ENCODE measurements at regions not wholly inside any gene's neighbourhood (a gene's known extent, or its start where the extent isn't known, plus 50 kb on each side); places are given as distances from the start of the nearest gene placed in this dataset.

DNA sequence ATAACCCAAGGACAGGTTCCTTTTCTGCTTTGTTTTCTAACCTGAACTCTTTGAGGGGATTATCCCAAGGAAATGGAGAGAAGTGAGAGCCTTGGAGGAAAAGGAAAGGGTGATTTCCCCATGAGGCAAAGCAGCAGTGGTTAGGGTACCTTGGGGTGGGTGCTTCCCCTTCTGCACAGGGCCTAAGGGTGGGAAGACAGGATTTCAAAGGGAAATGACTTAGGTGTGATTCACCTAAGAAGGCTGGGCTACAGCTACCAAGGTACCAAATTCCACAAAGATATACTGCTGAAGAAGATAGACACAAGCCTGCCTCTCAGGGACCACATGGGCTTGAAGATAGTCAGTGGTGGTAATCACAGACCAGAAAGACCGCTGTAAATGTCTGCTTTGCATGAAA is 325.3 kb upstream of the DPH6 start:
- no peak for DNase-seq

- DNase-seq = no peak
These were observed 325.8 kb upstream of the DPH6 start for GRCh38 chr15:35871812-35872211.

- no peak for DNase-seq
These were observed 326.6 kb upstream of the DPH6 start for GRCh38 chr15:35872577-35872976.

GRCh38 chr15:35874260-35874905 is 328.4 kb upstream of the DPH6 start:
- DNase-seq = no peak

- DNase-seq = no peak
These were observed 330.8 kb upstream of the DPH6 start for GRCh38 chr15:35876762-35877161.

GRCh38 chr15:35880896-35881295 is 334.9 kb upstream of the DPH6 start:
- no peak for DNase-seq

- no peak for DNase-seq
These were observed 339.9 kb upstream of the DPH6 start for GRCh38 chr15:35885870-35886269.

DNA sequence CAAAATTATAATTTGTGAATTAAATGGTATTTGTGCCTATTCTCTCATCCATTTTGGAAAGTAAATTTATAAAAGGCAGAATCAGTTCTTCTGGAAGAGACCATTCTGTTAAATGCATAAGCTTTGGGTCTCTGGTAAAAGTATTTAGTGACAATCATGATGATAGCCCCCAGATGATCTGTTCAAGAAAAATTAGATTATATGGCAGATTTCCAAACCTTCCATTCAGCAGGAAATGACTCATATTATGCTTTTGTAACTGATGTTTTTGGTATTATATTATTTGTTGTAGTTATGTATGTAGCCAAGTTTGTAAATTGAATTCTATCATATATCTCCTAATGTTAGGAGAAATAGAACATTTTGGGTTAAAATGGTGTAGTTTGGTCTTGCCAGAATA is 340.8 kb upstream of the DPH6 start:
- DNase-seq = no peak

- no peak for DNase-seq
These were observed 342.9 kb upstream of the DPH6 start for GRCh38 chr15:35888815-35889214.

- DNase-seq = no peak
These were observed 361.5 kb upstream of the DPH6 start for GRCh38 chr15:35907511-35907910.

DNA sequence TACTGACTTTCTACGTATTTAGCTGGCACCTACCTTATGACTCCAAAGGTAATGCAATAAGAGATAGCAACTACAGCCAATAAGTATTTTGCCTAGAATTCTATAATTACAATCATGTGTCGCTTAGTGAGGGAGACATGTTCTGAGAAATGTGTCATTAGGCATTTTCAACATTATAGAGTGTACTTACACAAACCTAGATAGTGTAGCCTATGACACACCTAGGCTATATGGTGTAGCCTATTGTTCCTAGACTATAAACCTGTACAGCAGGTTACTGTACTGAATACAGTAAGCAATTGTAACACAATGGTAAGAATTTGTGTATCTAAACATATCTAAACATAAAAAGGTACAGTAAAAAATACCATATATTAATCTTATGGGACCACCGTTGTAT is 363.4 kb upstream of the DPH6 start:
- no peak for DNase-seq

DNA sequence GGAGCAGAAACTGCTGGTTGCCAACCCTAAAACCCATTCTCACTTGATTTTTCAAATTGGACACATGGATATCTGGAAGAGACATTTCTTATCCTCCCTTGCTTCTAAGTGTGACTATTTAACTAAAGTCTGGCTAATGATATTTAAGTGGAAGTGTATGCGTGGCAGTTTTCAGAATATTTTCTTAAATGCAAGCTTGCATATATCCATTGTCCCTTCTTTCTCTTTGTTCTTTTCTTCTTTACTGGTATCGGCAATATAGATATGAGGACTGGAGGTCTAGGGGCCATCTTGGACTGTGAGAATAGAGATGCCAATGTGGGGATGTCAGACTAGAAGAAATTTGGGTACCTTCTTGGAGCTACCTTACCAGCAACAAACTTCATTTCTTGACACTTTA is 364.3 kb upstream of the DPH6 start:
- no peak for DNase-seq

DNA sequence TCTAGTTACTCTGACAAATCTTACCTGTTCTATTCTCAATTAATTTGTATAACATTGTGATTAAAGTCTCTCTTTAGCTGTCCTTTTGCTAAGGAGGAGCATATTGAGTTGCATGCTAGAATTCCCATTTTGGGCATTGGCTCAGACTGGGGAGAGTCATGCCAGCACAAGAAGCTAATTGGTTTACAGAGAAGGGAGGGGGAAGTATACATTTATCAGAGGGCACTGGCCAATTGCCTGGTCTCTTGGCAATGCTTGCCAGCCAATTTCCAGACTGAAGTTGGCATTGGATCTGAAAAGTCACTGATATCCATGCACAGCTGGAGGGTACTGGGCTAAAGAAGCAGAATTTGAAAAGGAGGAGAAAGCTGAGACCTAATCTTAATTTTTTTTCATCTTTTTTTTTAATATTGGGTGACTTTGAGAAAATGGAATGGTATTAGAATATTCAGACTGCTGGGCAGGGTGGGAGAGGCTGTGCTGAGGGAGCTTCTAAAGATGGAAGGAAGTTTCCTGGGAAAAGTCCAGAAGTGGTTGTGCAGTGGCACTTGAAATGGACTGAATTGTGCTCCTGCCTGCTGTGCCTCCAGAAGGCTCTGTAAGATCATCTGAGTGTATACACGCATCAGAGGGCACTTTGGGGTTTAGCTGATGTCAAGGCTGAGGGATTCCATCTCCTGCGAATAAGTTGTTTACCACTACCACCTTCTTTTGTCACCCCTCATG is 365.2 kb upstream of the DPH6 start:
- no peak for DNase-seq

DNA sequence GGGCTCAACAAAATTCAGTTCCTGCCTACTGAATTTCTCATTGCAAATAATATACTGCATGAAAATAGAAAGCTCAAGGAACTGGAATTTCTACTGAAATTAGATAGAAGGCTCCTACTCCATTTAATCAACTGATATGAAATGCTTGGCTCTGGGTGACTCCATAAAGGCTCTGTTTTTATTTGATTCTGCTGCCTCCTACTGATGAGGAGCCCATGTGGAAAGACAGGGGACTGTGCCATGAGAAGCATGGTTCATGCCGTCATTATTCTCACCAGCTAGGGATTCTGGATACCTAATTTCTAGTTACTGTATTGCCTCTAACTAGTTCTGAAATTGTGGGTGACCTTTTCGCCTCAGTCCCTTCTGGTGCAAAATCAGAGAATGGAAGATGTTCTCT is 366.2 kb upstream of the DPH6 start:
- no peak for DNase-seq

DNA sequence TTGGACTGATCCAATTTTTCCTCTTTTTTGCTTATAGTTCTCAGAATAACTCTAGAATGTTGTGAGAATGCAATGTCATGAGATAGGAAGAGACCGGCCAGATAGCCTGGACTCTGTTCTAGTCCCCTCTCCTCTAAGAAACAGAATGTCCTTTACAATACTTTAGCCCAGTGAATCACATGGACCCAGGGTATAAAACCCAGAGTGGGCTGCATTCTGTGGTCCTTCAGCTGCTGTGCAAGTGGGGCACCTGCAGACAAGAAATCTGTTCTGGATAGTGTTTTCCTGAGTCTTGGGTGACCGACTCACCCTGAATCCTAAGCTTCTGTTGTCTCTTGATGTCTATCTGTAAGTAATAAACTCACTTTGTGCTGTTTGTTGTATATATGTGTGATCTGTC is 368.6 kb upstream of the DPH6 start:
- no peak for DNase-seq

DNA sequence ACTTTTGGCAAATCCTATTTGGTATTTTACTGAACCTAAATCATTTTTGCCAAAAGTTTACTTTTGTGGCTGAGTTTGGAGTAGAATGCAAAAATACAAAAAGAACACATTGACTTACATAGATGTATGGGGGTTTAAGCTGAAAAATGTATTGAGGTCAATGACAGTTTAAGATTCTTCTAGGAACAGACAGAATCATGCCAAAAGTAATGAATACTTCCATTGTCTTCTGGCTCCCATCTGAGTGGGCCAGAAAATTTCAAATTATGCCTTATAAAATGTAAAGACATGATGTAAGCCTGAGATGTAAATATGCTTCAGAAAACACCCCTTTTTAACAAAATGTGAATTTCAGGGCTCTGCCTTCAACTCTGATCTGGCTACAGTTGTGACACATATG is 375.1 kb upstream of the DPH6 start:
- no peak for DNase-seq

- DNase-seq = no peak
These were observed 379.5 kb upstream of the DPH6 start for GRCh38 chr15:35925275-35926006.

GRCh38 chr15:35926007-35926380 is 380.0 kb upstream of the DPH6 start:
- no peak for DNase-seq

GRCh38 chr15:35928847-35929246 is 382.9 kb upstream of the DPH6 start:
- DNase-seq = no peak

DNA sequence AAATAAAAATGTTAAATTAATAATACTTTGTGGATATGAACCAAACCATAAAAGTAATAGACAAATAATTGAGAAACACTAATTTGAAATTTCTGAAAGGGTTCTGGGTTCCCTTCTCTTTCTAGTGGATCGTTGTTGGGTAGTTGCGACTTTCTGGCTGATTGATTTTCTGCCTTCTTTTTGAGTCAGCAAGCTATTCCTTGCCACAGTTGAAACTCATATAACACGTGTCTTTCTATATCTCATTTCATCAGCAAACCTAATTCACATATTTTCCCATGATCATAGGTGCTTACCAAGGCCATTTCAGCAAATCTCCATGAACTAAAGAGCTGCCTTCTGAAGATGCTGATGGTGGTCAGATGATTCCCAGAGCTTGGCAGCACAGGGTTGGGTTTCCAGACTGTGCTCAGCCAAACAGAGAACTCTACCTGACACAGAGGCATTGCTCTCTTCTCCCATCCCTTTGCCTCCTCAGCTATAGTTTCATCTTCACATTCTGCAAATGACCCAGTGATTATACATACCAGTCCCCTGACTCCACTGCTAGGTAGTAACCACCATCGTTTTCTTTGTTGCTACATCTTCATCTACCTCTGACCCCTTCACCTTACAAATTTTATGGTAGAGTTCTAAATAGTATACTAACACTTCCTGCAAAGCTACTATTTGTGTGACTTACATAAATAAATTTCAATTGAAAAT is 383.9 kb upstream of the DPH6 start:
- DNase-seq = no peak

- no peak for DNase-seq
These were observed 385.9 kb upstream of the DPH6 start for GRCh38 chr15:35931799-35932341.

- DNase-seq = no peak
These were observed 386.6 kb upstream of the DPH6 start for GRCh38 chr15:35932531-35932930.

- no peak for DNase-seq
These were observed 387.6 kb upstream of the DPH6 start for GRCh38 chr15:35933531-35933930.

Measured in T-helper 1 cell (primary cell).